ENCODE measurements at regions not wholly inside any gene's neighbourhood (a gene's known extent, or its start where the extent isn't known, plus 50 kb on each side); places are given as distances from the start of the nearest gene placed in this dataset.

DNA sequence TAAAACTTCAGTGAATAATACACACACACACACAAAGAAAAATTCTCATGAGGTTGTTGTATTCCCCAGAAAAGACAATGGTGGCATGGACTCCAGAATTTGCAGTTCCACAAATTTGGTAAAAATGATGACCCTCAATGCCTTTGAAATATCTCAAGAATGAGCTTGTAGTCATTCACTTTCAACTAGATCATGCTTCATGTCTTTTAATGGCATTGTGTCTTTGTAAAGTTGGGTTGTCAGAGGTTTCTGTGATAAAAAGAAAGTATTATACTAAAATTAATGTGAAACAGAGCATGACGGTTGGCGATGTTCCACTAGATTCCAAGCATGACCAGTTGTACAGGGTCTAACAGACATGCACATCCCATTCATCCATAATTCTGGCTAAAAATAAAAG lies 685.0 kb upstream of the FRG1 start:
- Mint-ChIP-seq H3K27ac (ENCODE audit: unreplicated experiment) (no peak overlapping the region), H3K36me3 (ENCODE audit: unreplicated experiment) (no peaks in the 10 kb centered on the region), H3K4me3 (ENCODE audit: unreplicated experiment) (no peak overlapping the region), H3K27me3 (ENCODE audit: unreplicated experiment) (no peaks in the 10 kb centered on the region), H3K9me3 (ENCODE audit: unreplicated experiment) (peaks cover 44% of the 10 kb centered on the region), H3K4me1 (ENCODE audit: unreplicated experiment) (no peaks in the 10 kb centered on the region)
- no peak for DNase-seq (ENCODE audit: extremely low spot score, unreplicated experiment)
- TF ChIP-seq, protein P1, sequence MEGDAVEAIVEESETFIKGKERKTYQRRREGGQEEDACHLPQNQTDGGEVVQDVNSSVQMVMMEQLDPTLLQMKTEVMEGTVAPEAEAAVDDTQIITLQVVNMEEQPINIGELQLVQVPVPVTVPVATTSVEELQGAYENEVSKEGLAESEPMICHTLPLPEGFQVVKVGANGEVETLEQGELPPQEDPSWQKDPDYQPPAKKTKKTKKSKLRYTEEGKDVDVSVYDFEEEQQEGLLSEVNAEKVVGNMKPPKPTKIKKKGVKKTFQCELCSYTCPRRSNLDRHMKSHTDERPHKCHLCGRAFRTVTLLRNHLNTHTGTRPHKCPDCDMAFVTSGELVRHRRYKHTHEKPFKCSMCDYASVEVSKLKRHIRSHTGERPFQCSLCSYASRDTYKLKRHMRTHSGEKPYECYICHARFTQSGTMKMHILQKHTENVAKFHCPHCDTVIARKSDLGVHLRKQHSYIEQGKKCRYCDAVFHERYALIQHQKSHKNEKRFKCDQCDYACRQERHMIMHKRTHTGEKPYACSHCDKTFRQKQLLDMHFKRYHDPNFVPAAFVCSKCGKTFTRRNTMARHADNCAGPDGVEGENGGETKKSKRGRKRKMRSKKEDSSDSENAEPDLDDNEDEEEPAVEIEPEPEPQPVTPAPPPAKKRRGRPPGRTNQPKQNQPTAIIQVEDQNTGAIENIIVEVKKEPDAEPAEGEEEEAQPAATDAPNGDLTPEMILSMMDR (IDR thresholded peaks at IDR 0.05), result no peak

DNA sequence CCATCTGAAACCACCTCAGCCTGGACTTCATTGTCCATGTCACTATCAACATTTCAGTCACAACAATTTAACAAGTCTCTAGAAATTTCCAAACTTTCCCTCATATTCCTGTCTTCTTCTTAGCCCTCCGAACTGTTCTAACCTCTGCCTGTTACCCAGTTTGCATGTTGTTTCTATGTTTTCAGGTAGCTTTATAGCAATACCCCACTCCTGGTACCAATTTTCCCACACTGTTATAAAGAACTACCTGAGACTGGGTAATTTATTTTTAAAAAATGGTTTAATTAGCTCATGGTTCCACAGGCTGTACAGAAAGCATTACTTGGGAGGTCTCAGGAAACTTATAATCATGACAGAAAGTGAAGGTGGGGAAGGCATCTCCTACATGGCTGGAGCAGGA lies 679.2 kb upstream of the FRG1 start:
- Mint-ChIP-seq H3K27ac (ENCODE audit: unreplicated experiment) (no peak overlapping the region), H3K4me3 (ENCODE audit: unreplicated experiment) (no peak overlapping the region), H3K4me1 (ENCODE audit: unreplicated experiment) (no peaks in the 10 kb centered on the region), H3K27me3 (ENCODE audit: unreplicated experiment) (no peaks in the 10 kb centered on the region), H3K9me3 (ENCODE audit: unreplicated experiment) (peaks cover 52% of the 10 kb centered on the region), H3K36me3 (ENCODE audit: unreplicated experiment) (no peaks in the 10 kb centered on the region)
- no peak for DNase-seq (ENCODE audit: extremely low spot score, unreplicated experiment)
- TF ChIP-seq, protein P1 (IDR thresholded peaks at IDR 0.05), result no peak

DNA sequence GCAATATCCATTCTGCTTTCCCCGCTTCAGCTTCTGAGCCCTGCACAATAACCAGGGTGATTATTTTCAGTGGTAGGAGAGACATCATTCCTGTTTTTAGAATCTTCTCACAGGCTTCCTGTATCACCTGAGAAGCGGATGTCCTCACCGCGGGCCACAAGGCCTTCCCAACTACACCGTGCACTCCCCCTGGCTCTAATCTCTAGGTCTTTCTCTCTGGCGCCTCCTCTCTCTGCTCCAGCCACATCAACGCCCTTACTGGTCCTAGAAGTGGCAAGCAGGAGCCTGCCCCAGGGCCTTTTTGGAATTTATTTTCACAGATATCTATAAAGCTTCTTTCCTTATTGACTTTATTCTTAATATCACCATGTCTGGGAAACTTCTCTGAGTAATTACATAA lies 675.2 kb upstream of the FRG1 start:
- no peak for DNase-seq (ENCODE audit: extremely low spot score, unreplicated experiment)

DNA sequence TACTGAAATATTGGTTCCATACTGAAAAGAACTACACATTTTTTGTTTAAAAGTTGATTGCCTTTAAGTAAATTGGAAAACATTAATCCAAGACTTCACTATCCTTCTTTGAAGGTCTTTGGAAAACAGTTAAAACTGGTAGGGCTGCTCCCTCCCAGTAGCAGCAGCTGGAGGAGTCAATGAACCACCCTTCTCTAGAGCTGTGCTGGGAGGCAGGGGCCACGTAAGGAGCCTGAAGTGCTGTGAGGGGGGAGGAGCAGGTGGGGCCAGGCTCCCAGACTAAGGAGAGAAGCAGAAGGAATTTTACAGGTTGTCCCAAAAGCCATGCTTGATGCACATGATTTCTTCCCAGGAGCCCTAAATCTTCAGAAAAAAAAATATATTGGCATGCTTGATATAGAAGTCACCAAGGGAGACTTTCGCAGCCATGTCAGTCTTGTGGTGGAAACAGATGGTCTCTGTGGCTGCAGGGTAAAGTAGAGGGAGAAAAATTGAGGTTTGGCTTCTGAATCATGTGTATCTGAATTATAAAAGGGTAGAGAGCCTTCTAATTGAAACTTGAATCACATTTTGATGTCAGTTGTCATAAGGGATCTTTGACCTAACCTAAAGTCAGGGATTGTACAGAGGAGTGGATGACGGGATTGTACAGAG lies 673.2 kb upstream of the FRG1 start:
- no peak for DNase-seq (ENCODE audit: extremely low spot score, unreplicated experiment)
- H3K9me3 Mint-ChIP-seq (ENCODE audit: unreplicated experiment), result peaks cover 50% of the 10 kb centered on the region
- H3K4me1 Mint-ChIP-seq (ENCODE audit: unreplicated experiment), result no peaks in the 10 kb centered on the region
- no peak overlapping the region for H3K27ac Mint-ChIP-seq (ENCODE audit: unreplicated experiment)
- TF ChIP-seq, protein P1 (IDR thresholded peaks at IDR 0.05), result no peak
- H3K36me3 Mint-ChIP-seq (ENCODE audit: unreplicated experiment), result no peaks in the 10 kb centered on the region
- no peak overlapping the region for H3K4me3 Mint-ChIP-seq (ENCODE audit: unreplicated experiment)
- no peaks in the 10 kb centered on the region for H3K27me3 Mint-ChIP-seq (ENCODE audit: unreplicated experiment)

More for the DNA sequence above, 675.2 kb upstream of the FRG1 start:
- TF ChIP-seq, protein P1 (IDR thresholded peaks at IDR 0.05), result no peak
- Mint-ChIP-seq H3K27ac (ENCODE audit: unreplicated experiment) (no peak overlapping the region), H3K4me3 (ENCODE audit: unreplicated experiment) (no peak overlapping the region), H3K4me1 (ENCODE audit: unreplicated experiment) (no peaks in the 10 kb centered on the region), H3K9me3 (ENCODE audit: unreplicated experiment) (peaks cover 63% of the 10 kb centered on the region), H3K36me3 (ENCODE audit: unreplicated experiment) (no peaks in the 10 kb centered on the region), H3K27me3 (ENCODE audit: unreplicated experiment) (no peaks in the 10 kb centered on the region)

DNA sequence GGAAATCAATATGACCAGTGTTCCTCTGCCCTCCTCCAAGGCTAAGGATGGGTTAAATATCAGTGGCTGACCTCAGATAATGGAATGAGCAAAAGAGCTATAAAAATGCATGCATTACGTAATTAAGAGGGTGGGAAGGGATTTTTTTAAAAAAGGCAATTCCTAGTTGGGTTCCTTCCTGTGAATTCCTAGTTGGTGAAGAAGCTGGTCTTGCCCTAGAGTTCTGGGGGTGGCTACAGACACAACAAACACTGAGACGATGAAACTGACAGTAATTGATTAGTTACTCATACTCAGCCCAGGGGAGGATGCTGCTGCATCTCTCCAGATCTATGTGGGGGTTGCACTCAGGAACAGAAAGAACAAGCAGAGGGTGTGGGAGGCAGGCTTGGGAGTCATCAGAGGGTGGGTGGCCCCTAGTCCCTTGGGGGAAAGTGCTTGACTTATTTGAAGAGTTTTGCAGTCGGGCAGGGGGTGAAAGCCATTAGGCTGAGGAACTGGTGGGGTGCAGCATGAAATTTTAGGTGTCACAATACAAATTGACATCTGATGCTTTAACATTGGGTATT lies 662.0 kb upstream of the FRG1 start:
- Mint-ChIP-seq H3K27me3 (ENCODE audit: unreplicated experiment) (no peaks in the 10 kb centered on the region), H3K36me3 (ENCODE audit: unreplicated experiment) (no peaks in the 10 kb centered on the region), H3K9me3 (ENCODE audit: unreplicated experiment) (peaks cover 11% of the 10 kb centered on the region), H3K27ac (ENCODE audit: unreplicated experiment) (no peak overlapping the region), H3K4me3 (ENCODE audit: unreplicated experiment) (no peak overlapping the region), H3K4me1 (ENCODE audit: unreplicated experiment) (no peaks in the 10 kb centered on the region)
- DNase-seq (ENCODE audit: extremely low spot score, unreplicated experiment), result no peak
- TF ChIP-seq, protein P1 (IDR thresholded peaks at IDR 0.05), result no peak

All from osteocyte (in vitro differentiated cells).